NOMO-1 treated with DMSO at 0.1 percent for 48 hours (cell line): ENCODE measurements at regions not wholly inside any gene's neighbourhood (a gene's known extent, or its start where the extent isn't known, plus 50 kb on each side); places are given as distances from the start of the nearest gene placed in this dataset.
"Not testable (repeated sequence)": the region's sequence is repeated elsewhere in the genome, so short reads cannot be mapped to it uniquely, and the experiment has no call there.

Experiments
- DNase-seq: peaks from one replicate; lab custom pipeline; 2025; ENCODE audit not compliant: unreplicated experiment; lab: John Stamatoyannopoulos, UW

DNA sequence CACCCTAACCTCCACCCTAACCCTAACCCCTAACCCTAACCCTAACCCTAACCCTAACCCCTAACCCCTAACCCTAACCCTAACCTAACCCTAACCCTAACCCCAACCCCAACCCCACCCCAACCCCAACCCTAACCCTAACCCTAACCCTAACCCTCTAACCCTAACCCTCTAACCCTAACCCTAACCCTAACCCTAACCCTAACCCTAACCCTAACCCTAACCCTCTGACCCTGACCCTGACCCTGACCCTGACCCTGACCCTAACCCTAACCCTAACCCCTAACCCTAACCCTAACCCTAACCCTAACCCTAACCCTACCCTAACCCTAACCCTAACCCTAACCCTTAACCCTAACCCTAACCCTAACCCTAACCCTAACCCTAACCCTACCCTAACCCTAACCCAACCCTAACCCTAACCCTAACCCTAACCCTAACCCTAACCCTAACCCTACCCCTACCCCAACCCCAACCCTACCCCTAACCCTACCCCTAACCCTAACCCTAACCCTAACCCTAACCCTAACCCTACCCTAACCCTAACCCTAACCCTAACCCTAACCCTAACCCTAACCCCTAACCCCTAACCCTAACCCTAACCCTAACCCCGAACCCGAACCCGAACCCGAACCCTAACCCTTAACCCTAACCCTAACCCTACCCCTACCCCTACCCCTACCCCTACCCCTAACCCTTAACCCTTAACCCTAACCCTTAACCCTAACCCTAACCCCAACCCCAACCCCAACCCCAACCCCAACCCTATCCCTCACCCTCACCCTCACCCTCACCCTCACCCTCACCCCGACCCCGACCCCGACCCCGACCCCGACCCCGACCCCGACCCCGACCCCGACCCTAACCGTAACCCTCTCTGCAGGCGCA is 186.2 kb upstream of the CHL1 start:
- not testable (repeated sequence) for DNase-seq

- DNase-seq: no peak
These were observed 184.8 kb upstream of the CHL1 start for GRCh38 chr3:11734-12133.

DNA sequence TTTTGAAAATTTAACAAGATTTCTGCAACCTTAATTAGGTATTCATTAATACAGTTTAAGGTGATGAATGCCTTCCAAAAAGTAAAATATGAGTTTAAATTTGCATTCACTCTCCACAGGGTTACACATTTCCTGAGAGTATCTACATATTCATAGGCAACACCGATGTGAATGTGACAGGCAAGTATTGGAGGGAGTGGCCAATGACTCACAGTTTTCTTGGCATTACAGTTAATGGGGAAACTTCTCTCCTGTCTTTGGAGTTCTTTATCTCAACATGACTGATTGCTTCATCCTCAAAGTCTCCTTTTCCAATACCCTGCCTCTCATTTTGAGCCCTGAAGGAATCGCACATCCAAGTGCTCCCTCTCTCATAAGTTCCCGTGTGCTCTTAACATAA is 181.9 kb upstream of the CHL1 start:
- no peak for DNase-seq

- no peak for DNase-seq
These were observed 180.2 kb upstream of the CHL1 start for GRCh38 chr3:16366-16765.

DNA sequence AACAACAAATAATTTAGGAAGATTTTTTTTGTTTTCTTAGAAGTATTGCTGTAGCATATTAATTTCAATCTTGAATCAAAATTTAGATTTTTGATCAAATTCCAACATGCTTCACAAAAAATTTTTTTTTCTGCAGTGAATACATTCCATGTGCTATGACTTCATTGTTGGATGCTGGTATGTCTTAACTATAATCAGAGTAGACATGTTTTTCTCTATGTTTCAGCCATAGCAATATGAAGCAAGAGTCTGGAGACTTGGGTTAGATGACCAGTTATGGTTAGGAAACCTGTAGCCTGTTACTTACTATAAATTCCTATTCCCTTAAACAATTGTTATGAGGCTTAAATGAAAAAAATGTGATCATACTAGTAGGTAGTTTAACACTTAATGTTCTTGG is 176.1 kb upstream of the CHL1 start:
- DNase-seq: no peak

- no peak for DNase-seq
These were observed 172.6 kb upstream of the CHL1 start for GRCh38 chr3:24006-24405.

DNA sequence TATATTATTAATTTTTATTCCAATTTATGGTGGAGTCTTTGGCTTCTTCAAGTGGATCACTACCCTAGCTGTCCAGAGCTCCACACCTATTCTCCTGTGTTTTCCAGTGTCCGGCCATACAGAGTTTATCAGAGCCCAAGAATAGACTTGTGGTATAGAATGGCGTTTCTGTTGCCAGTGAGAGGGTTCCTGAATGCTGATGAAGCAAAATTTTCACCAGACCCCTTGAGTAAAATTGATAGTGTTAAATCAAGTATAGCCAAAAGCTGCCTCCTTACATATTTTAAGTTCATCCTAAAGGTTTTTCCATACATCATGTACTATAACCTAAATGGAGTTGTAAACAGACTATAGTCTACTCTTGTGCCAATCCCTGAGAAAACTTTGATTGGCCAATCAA is 171.5 kb upstream of the CHL1 start:
- DNase-seq: no peak

DNA sequence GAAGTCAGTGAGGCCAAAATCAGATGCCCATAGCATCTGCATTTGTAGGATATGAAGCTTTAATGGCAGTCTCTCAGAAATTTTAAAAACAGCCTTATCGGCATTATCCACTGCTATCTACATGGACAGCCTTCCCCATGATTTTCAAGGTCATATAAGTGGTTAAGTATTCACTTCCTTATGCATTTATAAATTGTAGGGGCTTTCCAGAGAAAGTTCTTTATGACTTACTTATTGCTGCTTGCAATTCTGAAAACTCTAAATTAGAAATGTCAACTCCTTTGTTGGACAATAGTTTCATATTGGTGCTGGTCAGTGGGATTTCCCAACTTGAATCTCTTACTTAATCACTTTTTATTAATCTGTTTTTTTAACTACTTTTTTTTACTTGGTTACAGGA is 160.6 kb upstream of the CHL1 start:
- not testable (repeated sequence) for DNase-seq

DNA sequence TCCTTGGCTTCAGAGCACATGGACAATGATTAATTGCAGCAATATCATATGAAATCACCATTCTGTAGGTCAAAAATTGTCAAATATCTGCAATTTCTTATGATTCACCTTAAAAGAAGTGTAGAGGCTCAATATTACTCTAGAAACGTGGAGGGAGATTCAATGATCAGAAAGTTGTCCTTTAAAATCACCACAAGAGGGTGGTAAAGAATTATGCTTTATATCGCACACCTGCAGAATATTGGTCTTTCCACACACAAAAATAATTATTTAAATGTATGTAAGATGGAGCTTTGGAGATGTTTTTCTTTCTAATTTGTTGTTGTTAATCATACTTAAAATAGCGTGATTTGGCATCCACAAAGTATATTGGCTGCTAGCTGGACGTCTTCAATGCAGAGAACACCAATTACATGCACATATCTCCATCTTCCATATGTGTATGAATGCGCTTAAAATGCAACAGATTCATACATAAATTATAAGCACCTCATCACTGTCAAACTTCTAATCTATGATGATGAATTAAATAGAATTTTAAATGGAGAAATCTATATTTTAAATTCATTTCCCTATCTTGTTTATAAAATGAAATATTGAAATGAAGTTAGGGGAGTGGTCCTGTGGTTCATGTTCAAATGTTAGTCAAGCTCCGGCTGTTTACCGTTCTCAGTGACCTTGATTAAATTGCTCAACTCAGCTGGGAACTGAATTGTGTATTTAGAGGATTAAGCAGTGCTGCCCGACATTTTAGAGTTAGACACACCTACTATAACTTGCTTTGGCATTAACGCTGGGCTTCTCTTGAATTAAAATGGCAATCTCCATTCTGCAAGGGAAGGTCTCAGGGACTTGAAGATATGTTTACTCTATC is 153.5 kb upstream of the CHL1 start:
- not testable (repeated sequence) for DNase-seq

GRCh38 chr3:44028-44676 is 152.4 kb upstream of the CHL1 start:
- DNase-seq: no peak

DNA sequence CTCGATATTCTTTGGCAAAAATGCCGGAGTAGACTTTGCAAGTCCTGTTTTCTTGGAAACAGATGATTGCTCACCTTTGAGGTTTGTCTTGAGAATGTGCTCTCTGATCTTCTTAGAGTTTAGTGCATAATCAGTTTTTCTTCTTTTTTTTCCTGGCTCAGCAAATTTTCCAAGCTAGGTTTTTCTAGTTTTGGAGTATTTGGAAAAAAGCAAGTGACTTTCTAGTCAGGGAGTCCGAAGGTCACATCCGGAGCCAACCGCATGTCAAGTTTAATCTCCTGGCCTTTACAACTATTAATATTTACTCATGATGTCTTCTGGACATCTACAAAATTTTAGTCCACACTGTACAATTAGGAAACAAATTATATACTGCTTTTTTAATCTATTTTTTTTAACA is 151.6 kb upstream of the CHL1 start:
- not testable (repeated sequence) for DNase-seq

DNA sequence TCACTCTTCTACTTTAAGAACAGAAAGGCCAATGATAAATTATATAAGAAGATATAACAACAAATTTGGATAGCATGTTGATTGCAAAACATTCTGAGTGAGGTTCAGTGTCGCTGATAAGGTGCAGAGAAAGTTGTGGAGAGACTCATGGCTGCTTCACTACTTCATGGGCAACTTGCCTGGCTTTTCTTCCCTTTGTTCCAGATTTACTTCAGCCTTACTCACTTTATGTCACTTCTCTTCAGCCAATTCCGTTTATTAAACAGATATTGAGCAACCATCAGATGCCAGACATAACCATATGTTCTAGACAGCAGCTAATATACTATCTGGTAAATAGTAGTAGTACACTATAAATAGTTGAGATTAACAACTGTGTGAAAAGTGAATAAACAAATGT is 150.0 kb upstream of the CHL1 start:
- no peak for DNase-seq

GRCh38 chr3:53441-53840 is 143.1 kb upstream of the CHL1 start:
- not testable (repeated sequence) for DNase-seq

- no peak for DNase-seq
These were observed 142.3 kb upstream of the CHL1 start for GRCh38 chr3:54240-54639.

DNA sequence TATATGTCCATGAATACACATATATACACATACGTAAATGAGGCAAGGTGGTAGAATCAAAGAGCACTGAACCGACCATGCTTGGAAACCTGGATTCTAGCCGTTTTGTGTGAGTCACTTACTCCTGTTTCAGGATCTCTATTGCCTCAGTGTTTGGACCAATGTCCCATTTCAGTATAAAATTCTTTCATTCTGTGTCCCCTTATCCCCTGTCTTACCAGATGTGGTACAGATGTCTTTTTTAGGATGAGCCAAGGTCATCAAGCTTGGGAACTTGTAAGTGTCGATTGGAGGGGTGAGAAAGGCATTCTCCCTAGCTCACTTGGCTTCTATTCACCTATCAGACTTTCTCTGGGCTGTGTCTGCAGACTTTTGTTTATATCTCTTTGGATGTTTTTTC is 139.9 kb upstream of the CHL1 start:
- no peak for DNase-seq

DNA sequence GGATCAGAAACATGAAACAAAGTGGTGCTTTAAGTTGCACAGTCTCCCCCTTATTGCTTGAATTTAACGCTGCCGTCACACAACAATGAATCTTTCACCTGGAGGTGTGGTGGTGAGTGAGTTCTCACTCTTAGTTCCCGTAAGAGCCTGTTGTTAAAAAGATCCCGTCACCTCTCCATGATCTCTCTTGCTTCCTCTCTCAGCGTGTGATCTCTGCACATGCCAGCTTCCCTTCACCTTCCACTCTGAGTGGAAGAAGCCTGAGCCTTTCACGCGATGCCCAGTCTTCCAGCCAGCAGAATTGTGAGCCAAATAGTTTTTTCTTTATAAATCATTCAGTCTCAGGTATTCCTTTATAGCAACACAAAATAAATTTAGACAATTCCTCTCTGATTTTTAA is 136.7 kb upstream of the CHL1 start:
- DNase-seq: no peak

DNA sequence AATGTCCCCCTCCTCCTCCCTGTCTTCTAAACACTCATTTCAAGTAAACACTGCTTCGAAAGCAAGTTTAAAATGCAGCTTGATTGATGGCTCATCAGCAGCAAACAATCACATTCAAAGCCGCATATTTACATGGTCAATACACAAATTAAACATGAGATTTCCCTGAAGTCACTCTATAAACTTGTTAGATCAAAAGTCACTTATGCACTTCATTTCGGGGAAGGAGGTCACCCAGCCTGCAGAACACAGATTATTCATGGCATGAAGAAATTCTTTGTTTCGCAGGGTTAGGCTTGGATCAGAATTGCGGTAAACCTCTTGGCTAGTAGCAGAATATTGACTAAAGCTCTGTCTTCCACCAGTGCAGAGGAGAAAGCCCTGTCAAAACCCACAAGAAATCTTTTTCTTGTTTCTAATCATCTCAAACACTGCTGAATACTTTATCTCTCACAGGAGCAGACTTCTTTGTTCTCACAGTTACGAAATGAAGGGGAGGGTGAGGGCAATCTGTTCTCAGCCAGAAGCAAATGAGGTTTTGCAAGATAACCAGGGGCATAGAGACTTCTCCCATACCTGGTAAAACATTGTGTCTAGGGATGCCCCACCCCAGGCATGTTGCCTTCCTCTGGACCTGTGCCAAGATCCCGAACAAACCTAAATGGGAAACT is 133.3 kb upstream of the CHL1 start:
- no peak for DNase-seq

DNA sequence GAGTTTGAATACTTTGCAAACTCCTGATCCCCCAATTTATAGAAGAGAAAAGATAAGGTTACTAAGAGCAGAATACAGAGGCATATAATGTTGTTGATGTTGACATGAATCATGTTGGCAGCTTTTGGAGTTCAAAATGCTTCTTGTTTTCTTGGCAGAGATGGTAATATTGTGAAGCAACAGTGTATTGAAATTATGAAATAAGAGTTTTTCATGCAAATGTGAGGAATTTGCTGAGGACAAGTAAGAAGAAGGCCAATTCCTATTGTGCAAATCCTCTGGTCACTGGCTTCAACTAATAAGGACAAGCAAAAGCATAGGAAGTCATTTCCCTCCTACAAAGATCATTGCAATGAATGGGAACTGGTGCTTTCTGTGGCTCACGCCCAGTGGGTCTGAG is 126.9 kb upstream of the CHL1 start:
- DNase-seq: no peak

GRCh38 chr3:72776-73175 is 123.8 kb upstream of the CHL1 start:
- DNase-seq: no peak

DNA sequence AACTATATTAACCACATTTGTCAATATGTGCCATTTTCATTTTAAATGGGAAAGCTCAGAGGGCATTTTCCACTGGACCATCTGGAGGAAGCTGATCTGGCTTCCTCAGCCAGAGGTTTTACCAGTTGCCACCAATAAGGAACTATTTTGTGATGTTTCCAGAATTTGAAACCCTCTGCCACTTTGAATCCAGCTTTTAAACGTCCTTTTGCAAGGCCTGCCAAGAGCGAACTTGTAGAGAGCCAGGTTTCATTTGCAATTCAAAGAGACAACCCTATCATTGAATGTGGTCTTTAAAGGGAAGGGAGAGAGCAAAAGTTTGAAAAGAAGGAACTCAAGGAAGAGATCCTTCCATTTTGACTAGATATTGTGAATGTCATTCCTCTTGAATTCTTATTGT is 123.3 kb upstream of the CHL1 start:
- DNase-seq: no peak

DNA sequence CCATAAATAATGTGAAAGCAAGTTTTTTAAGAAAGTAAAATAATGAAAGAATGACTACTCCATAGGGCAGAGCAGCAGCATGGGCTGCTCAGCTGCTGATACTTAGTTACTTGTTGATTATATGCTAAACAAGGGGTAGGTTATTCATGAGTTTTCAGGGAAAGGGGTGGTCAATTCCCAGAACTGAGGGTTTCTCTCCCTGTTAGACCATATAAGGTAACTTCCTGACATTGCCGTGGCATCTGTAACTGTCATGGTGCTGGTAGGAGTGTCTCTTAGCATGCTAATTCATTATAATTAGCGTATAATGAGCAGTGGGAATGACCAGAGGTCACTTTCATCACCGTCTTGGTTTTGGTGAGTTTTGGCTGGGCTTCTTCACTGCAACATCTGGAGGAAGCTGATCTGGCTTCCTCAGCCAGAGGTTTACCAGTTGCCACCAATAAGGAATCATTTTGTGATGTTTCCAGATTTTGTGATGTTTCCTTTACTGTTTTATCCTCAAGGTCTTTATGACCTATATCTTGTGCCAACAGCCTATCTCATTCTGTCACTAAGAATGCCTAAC is 121.8 kb upstream of the CHL1 start:
- no peak for DNase-seq
